ENCODE measurements at regions not wholly inside any gene's neighbourhood (a gene's known extent, or its start where the extent isn't known, plus 50 kb on each side); places are given as distances from the start of the nearest gene placed in this dataset.
A peak's percentile ranks its signal among the peaks of the same experiment; 100 is the strongest.

- Histone ChIP-seq H4K91ac (ENCODE audit: low read length) (no peak overlapping the region), H2BK15ac (ENCODE audit: low read depth, poor library complexity, severe bottlenecking) (no peak overlapping the region), H3K23ac (ENCODE audit: low read length in 2 of 2) (no peak overlapping the region), H3K27ac (ENCODE audit: low read length, poor library complexity, severe bottlenecking) (no peak overlapping the region), H3K27me3 (ENCODE audit: control insufficient read depth in 1 of 2, insufficient read depth in 1 of 2, low read length in 2 of 2) (no peaks in the 10 kb centered on the region), H4K8ac (ENCODE audit: low read length) (no peak overlapping the region), H3K79me1 (replicated peaks; ENCODE audit: low read length, poor library complexity, severe bottlenecking) (peaks cover 3% of the 10 kb centered on the region), H2BK120ac (ENCODE audit: low read depth, low read length) (no peak overlapping the region), H3K4ac (ENCODE audit: low read depth in 1 of 2, low read length in 2 of 2) (no peak overlapping the region), H3K4me1 (ENCODE audit: control insufficient read depth, insufficient read depth, low read depth, low read length) (peaks cover 4% of the 10 kb centered on the region), H3K18ac (ENCODE audit: low read depth in 1 of 2, low read length in 2 of 2) (no peak overlapping the region), H2AK5ac (ENCODE audit: low read length, severe bottlenecking) (no peak overlapping the region), H3K36me3 (ENCODE audit: control insufficient read depth in 1 of 2, insufficient read depth in 2 of 2, low read depth in 1 of 2, low read length in 2 of 2) (peaks cover 35 to 73% of the 10 kb centered on the region in 2 experiments), H3K4me2 (ENCODE audit: low read length, poor library complexity, severe bottlenecking) (no peak overlapping the region), H3K14ac (ENCODE audit: low read length in 2 of 2) (no peak overlapping the region), H2BK5ac (ENCODE audit: low read depth, low read length, poor library complexity, severe bottlenecking) (no peak overlapping the region), H2AFZ (ENCODE audit: low read depth, low read length) (no peak overlapping the region), H3K4me3 (ENCODE audit: insufficient read depth in 1 of 2, low read depth in 1 of 2, low read length in 2 of 2) (no peak overlapping the region), H2BK12ac (ENCODE audit: low read length in 2 of 2) (no peak overlapping the region), H3K9me3 (ENCODE audit: control insufficient read depth, low read length) (no peaks in the 10 kb centered on the region), H3K9ac (ENCODE audit: low read length) (no peak overlapping the region)
- WGBS: 95% methylated on average over 2 of the region's 2 CpGs
- no peak for DNase-seq
Observed at GRCh38 chr20:19960745-19961144, 56.4 kb upstream of the NAA20 start.

GRCh38 chr20:19961293-19961692, 55.9 kb upstream of the NAA20 start:
- no peak overlapping the region for H3K4me2 ChIP-seq (ENCODE audit: low read length, poor library complexity, severe bottlenecking)
- H3K9me3 ChIP-seq (ENCODE audit: control insufficient read depth, low read length): no peaks in the 10 kb centered on the region
- peak overlapping the region in 1 of 2 experiments; percentile 37 for H2BK12ac ChIP-seq (ENCODE audit: low read length in 2 of 2)
- peaks cover 4% of the 10 kb centered on the region for H3K4me1 ChIP-seq (ENCODE audit: control insufficient read depth, insufficient read depth, low read depth, low read length)
- peak overlapping the region in 1 of 2 experiments; percentile 54 for H3K18ac ChIP-seq (ENCODE audit: low read depth in 1 of 2, low read length in 2 of 2)
- no peak overlapping the region for H2BK5ac ChIP-seq (ENCODE audit: low read depth, low read length, poor library complexity, severe bottlenecking)
- WGBS: 88% methylated on average over 5 of the region's 6 CpGs
- peaks cover 35 to 76% of the 10 kb centered on the region in 2 experiments for H3K36me3 ChIP-seq (ENCODE audit: control insufficient read depth in 1 of 2, insufficient read depth in 2 of 2, low read depth in 1 of 2, low read length in 2 of 2)
- no peak overlapping the region for H3K4ac ChIP-seq (ENCODE audit: low read depth in 1 of 2, low read length in 2 of 2)
- no peak overlapping the region for H2AFZ ChIP-seq (ENCODE audit: low read depth, low read length)
- H3K9ac ChIP-seq (ENCODE audit: low read length): no peak overlapping the region
- H2BK120ac ChIP-seq (ENCODE audit: low read depth, low read length): no peak overlapping the region
- H3K79me1 ChIP-seq (replicated peaks; ENCODE audit: low read length, poor library complexity, severe bottlenecking): peaks cover 3% of the 10 kb centered on the region
- no peaks in the 10 kb centered on the region for H3K27me3 ChIP-seq (ENCODE audit: control insufficient read depth in 1 of 2, insufficient read depth in 1 of 2, low read length in 2 of 2)
- no peak overlapping the region for H2AK5ac ChIP-seq (ENCODE audit: low read length, severe bottlenecking)
- H3K14ac ChIP-seq (ENCODE audit: low read length in 2 of 2): no peak overlapping the region
- H2BK15ac ChIP-seq (ENCODE audit: low read depth, poor library complexity, severe bottlenecking): no peak overlapping the region
- DNase-seq: no peak
- no peak overlapping the region for H4K8ac ChIP-seq (ENCODE audit: low read length)
- no peak overlapping the region for H3K23ac ChIP-seq (ENCODE audit: low read length in 2 of 2)
- no peak overlapping the region for H3K4me3 ChIP-seq (ENCODE audit: insufficient read depth in 1 of 2, low read depth in 1 of 2, low read length in 2 of 2)
- H3K27ac ChIP-seq (ENCODE audit: low read length, poor library complexity, severe bottlenecking): no peak overlapping the region
- H4K91ac ChIP-seq (ENCODE audit: low read length): no peak overlapping the region

- Histone ChIP-seq H3K9ac (ENCODE audit: low read length) (no peak overlapping the region), H3K4me1 (ENCODE audit: control insufficient read depth, insufficient read depth, low read depth, low read length) (peaks cover 4% of the 10 kb centered on the region), H2AK5ac (ENCODE audit: low read length, severe bottlenecking) (no peak overlapping the region), H4K8ac (ENCODE audit: low read length) (no peak overlapping the region), H2BK15ac (ENCODE audit: low read depth, poor library complexity, severe bottlenecking) (no peak overlapping the region), H3K18ac (ENCODE audit: low read depth in 1 of 2, low read length in 2 of 2) (no peak overlapping the region), H2BK5ac (ENCODE audit: low read depth, low read length, poor library complexity, severe bottlenecking) (no peak overlapping the region), H3K9me3 (ENCODE audit: control insufficient read depth, low read length) (no peaks in the 10 kb centered on the region), H3K14ac (ENCODE audit: low read length in 2 of 2) (no peak overlapping the region), H2BK12ac (ENCODE audit: low read length in 2 of 2) (no peak overlapping the region), H3K4me3 (ENCODE audit: insufficient read depth in 1 of 2, low read depth in 1 of 2, low read length in 2 of 2) (no peak overlapping the region), H2AFZ (ENCODE audit: low read depth, low read length) (no peak overlapping the region), H3K4ac (ENCODE audit: low read depth in 1 of 2, low read length in 2 of 2) (no peak overlapping the region), H3K27ac (ENCODE audit: low read length, poor library complexity, severe bottlenecking) (no peak overlapping the region), H3K36me3 (ENCODE audit: control insufficient read depth in 1 of 2, insufficient read depth in 2 of 2, low read depth in 1 of 2, low read length in 2 of 2) (peaks cover 31 to 74% of the 10 kb centered on the region in 2 experiments), H3K23ac (ENCODE audit: low read length in 2 of 2) (no peak overlapping the region), H3K79me1 (replicated peaks; ENCODE audit: low read length, poor library complexity, severe bottlenecking) (peaks cover 7% of the 10 kb centered on the region), H3K4me2 (ENCODE audit: low read length, poor library complexity, severe bottlenecking) (no peak overlapping the region), H4K91ac (ENCODE audit: low read length) (no peak overlapping the region), H3K27me3 (ENCODE audit: control insufficient read depth in 1 of 2, insufficient read depth in 1 of 2, low read length in 2 of 2) (no peaks in the 10 kb centered on the region), H2BK120ac (ENCODE audit: low read depth, low read length) (no peak overlapping the region)
- 91% methylated on average over 6 of the region's 6 CpGs for WGBS
- no peak for DNase-seq
Observed at GRCh38 chr20:19962958-19963357, 54.2 kb upstream of the NAA20 start.

- Histone ChIP-seq H3K36me3 (ENCODE audit: control insufficient read depth in 1 of 2, insufficient read depth in 2 of 2, low read depth in 1 of 2, low read length in 2 of 2) (peaks cover 25 to 76% of the 10 kb centered on the region in 2 experiments), H4K91ac (ENCODE audit: low read length) (peak overlapping the region; percentile 48), H3K27ac (ENCODE audit: low read length, poor library complexity, severe bottlenecking) (peak overlapping the region; percentile 55), H3K23ac (ENCODE audit: low read length in 2 of 2) (no peak overlapping the region), H3K14ac (ENCODE audit: low read length in 2 of 2) (no peak overlapping the region), H3K18ac (ENCODE audit: low read depth in 1 of 2, low read length in 2 of 2) (peak overlapping the region; percentile 37 to 87), H2AFZ (ENCODE audit: low read depth, low read length) (no peak overlapping the region), H3K79me1 (replicated peaks; ENCODE audit: low read length, poor library complexity, severe bottlenecking) (peaks cover 10% of the 10 kb centered on the region), H3K4ac (ENCODE audit: low read depth in 1 of 2, low read length in 2 of 2) (peak overlapping the region in 1 of 2 experiments; percentile 32), H2BK120ac (ENCODE audit: low read depth, low read length) (no peak overlapping the region), H3K4me1 (ENCODE audit: control insufficient read depth, insufficient read depth, low read depth, low read length) (peaks cover 4% of the 10 kb centered on the region), H3K9me3 (ENCODE audit: control insufficient read depth, low read length) (no peaks in the 10 kb centered on the region), H2BK5ac (ENCODE audit: low read depth, low read length, poor library complexity, severe bottlenecking) (no peak overlapping the region), H2BK12ac (ENCODE audit: low read length in 2 of 2) (peak overlapping the region; percentile 14 to 96), H4K8ac (ENCODE audit: low read length) (no peak overlapping the region), H3K9ac (ENCODE audit: low read length) (peak overlapping the region; percentile 48), H3K4me3 (ENCODE audit: insufficient read depth in 1 of 2, low read depth in 1 of 2, low read length in 2 of 2) (peak overlapping the region in 1 of 2 experiments; percentile 2), H3K27me3 (ENCODE audit: control insufficient read depth in 1 of 2, insufficient read depth in 1 of 2, low read length in 2 of 2) (no peaks in the 10 kb centered on the region), H2AK5ac (ENCODE audit: low read length, severe bottlenecking) (no peak overlapping the region), H2BK15ac (ENCODE audit: low read depth, poor library complexity, severe bottlenecking) (no peak overlapping the region), H3K4me2 (ENCODE audit: low read length, poor library complexity, severe bottlenecking) (no peak overlapping the region)
- DNase-seq: peak; percentile 94
- whole genome bisulfite sequencing: 37% methylated on average over 15 of the region's 15 CpGs
Observed at GRCh38 chr20:19964289-19965265, 52.6 kb upstream of the NAA20 start.
